DMS153 treated with DMSO at 0.1 percent for 48 hours (cell line): ENCODE measurements at regions not wholly inside any gene's neighbourhood (a gene's known extent, or its start where the extent isn't known, plus 50 kb on each side); places are given as distances from the start of the nearest gene placed in this dataset.

Experiments
- DNase-seq: peaks from one replicate; lab custom pipeline; 2025; ENCODE audit not compliant: unreplicated experiment; lab: John Stamatoyannopoulos, UW

DNA sequence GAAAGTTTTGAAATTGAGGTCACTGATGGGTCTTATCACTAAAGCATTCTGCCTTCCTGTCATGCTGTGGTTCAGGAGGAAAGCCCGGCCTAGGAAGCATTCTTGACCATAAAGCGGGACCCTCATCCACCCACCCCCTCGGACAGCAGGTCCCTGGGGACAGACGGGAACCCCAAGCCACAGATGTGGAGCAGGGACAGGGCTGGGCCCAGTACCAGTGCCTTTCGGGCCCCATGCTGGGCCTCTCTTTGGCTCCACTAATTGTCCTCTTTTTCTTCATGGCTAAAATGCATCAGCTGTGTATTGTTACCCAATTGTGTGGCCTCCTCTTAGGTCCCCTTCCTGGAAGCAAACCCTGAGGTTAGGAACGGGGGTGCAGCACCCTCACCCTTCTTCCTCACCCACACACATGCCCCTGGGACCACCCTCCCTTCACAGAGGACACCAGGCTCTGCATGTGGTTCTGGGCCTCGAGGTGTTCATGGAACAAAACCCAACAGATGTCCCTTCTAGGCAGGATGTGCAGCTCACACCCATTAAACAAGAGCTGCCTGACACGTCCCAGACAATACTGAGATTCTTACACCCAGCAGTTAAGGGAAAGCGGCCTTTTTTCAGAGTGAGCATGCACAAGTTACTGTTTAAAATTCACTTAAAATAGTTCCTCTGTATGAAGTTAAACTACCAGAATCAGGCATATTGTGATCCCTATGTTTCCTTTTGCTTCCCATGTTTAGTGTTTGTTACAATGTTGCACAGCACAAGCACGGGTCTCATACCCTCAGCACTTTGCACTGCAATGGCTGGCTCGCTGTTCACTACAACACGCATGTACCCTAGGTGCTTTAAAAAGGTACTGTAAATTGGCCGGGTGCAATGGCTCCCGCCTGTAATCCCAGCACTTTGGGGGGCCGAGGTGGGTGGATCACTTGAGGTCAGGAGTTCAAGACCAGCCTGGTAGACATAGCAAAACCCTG, 807.6 kb downstream of the BRD1 start:
- no peak for DNase-seq

DNA sequence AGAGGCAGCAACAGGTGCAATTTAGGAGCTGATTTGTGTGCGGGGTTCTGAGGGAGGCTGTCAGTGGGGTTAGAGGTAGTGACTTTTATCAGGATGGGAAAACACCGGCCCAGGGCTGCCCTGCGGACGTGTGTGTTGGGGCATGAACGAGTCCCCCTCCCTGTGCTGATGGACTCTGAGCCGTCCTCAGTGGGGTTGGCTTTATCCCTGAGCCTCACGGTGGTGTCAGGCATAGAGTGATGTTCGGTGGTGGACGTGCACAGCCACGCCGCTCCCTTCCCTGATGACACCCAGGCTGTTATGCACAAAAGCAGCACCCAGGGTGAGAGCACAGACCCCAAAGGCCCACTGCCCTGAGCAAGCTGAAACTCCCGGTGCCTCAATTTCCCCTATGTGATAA, 809.1 kb downstream of the BRD1 start:
- DNase-seq: no peak

DNA sequence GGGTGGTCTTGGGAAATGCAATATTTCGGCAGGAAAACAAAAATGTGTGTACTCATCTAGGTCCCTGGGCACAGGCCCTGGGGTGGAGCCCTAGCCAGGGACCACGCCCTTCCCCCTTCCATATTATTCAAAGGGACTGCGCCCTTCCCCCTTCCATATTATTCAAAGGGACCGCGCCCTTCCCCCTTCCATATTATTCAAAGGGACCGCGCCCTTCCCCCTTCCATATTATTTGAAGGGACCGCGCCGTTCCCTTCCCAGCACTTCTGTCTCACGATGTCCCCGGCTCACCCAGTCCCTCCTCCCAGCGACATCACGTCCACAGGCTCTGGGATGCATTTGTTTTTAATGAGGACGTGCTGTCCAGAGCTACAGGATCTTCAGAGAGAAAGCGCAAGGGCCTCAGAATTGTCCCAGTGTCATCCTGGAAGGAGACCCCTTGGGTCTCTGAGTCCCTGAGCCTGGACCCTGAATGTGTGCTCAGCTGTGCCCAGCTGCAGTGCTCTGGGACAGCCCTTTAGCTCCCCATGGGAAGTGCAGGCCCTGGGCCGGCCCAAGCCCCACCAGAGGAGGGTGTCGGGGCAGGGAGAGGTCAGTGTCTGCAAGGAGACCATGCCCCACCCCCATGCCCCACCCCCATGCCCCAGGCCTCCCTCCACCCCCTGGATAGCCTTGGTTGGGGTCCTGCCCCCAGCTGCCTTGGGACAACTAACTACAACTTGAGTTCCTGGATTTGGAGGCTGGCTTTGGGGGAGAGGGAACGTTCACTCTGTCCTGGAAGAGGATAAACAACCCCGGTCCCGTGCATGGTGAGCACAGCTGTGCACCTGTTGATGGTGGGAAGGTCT, 810.0 kb downstream of the BRD1 start:
- DNase-seq: no peak

DNA sequence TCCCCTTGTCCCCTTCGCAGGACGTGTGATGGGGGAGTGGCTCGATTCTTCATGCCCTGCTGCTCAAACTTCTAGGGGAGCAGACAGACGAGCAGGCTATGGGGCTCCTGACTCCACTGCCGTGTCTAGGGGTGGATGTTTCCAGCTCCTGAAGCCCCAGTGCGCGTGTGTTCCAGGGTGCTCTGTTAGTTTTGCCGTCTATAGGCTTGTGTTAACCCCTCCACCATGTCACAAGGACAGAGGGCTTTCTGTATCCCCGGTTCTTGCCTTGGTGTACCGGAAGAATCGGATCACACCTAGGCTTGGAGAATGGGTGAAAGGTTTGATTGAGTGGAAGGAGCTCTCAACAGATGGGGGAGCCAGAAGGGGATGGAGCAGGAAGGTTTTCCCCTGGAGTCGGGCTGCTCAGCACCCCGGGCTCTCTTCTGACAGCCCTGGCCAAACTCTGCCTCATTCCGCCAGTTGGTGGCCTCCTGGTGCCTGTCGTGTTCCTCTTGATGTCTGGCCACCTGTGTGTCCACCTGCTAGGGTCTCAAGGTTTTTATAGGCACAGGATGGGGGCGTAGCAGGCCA, 810.7 kb downstream of the BRD1 start:
- no peak for DNase-seq

DNA sequence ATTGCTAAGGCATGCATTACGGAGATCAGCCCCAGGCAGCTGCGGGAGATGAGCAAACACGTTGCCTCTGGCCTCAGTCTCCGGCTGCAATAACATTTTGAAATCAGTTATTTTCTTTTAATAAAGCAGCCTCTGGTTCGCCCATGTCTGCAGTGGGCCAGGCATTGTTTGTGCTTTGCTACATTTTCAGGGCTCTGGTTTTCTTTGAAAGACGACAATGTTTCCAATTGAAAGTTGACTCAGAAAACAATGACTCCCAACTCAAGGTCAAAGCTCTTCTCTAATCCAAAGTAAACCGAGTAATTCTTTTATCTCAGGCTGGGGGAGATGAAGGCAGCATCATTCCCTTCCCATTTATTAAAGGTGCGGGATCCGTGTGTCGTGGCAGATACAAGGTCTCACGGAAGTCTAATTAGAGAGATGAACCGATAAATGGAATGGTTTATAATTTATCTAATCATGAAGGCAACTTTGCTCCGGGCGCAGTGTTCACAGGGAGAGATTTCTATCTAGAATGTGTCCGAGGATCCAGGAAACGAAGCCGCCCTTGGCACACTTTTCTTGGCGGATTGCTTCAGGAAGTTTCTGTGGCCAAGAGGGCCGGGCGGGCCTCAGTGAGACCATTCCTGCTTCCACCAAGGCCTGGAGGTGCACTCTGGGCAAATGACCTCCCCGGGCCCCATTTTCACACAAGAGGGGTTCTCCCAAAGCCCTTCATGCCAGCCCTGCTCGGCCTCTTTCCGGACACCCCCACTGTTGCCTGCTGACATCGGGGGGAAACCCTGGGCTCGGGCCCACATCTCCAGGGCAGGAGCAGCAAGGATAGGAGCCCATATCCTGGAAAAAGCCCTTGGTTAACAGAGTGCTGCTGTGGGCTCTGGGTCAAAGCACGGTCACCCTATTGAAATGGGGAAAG, 811.4 kb downstream of the BRD1 start:
- DNase-seq: no peak

DNA sequence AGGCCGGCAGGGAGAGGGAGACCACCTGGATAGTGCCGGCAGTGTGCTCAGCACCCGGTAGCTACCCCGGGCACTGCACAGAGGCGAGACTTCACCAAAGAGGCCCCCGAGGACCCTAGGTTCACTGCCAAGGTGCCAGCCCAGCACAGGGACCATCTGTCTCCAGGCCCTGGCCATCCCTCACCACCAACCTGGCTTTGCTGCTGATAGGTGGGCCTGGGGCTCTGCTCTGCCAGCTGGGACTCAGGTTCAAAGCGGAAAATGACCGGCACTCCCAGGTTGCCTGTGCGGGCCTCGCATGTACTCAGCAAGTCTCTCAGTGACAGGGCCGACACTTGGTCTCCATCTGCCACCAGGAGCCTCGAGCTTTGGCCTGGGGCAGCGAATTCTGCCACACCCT, 812.2 kb downstream of the BRD1 start:
- DNase-seq: no peak

DNA sequence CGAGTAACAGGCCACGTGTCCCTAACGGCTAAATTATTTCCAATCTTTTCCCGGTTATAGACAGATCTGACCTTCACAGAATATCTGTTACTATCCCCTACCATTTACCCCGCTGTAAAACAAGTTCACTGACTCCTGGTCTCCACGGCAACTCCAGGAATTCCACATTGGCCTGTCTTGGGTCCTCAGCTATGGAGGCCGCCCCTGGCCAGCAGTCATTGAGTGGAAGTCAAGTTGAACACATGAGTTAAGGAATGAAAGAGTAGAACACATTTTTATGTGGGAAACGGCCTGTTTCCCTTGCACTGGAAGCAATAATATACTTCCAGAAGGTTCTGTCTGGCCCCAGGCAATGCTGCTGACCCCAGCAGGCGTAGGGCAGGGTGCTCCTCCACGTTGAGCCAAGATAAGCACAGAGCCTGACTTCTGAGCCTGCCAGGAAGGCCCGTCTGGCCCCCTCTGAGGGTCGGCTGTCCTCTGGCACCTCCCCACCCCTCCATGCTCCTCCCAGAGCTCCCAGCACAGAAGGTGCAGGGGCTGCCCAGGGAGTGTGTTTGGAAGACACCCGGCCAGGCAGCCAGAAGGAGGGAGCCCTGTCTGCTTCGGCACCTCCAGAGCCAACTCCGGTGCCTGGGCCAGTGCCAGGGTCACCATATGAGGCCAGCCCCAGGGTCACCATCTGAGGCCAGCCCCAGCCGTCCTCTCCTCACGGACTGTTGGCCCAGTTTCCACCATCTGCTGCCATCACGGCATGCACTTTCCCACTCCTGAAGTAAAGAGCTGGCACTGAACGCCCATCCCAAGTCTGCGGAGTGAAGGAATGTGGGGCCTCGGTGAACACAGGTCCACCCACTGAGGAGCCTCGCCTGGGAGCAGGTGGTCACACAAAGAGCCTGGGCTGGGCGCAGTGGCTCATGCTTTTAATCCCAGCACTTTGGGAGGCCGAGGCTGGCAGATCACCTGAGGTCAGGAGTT, 813.2 kb downstream of the BRD1 start:
- no peak for DNase-seq

DNA sequence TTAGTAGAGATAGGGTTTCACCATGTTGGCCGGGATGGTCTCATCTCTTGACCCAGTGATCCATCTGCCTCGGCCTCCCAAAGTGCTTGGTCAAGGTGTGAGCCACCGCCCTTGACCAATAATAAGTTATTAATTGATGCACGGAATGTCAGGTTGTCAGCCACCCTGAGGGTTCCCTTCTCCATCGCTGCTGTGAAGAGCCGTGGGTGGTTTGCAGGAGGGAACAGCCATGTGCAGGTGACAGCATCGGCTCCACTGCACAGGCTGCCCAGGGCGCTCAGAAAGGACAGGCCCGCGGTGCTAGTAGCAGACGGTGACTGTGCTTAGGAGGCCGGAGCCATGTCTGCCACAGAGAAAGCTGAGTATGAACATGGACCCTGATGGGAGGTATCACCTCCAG, 814.0 kb downstream of the BRD1 start:
- DNase-seq: no peak

DNA sequence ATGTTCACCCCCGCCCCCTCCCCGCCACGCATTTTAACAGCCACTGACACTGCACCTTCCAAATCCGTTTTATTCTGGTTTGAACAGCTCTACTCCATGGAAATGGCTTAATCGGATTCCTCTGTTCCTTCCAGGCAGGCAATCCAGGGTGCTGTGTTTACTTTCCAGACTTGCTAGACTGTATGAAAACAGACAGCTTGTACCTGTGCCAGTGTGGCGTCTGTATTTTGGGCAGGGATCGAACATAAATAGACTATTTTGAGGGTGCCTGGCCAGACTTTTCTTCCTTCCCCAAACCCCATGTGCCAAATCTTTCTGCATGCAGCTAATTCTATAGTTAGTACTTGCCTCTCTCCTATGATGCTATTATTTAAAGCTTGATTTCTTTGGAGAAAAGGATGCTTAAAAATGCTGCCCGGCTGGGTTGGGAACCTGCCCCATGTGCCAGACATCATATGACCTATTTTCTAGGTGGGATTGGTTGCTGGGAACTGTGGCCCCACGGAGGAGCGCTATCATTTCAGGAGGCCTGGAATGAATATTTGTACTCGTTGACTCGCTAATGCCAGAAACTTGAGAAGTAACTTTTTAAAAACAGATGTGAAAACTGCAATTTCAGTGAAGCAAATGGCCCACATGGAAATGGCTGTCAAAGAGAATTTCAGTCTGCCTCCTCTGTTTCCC, 814.8 kb downstream of the BRD1 start:
- no peak for DNase-seq

DNA sequence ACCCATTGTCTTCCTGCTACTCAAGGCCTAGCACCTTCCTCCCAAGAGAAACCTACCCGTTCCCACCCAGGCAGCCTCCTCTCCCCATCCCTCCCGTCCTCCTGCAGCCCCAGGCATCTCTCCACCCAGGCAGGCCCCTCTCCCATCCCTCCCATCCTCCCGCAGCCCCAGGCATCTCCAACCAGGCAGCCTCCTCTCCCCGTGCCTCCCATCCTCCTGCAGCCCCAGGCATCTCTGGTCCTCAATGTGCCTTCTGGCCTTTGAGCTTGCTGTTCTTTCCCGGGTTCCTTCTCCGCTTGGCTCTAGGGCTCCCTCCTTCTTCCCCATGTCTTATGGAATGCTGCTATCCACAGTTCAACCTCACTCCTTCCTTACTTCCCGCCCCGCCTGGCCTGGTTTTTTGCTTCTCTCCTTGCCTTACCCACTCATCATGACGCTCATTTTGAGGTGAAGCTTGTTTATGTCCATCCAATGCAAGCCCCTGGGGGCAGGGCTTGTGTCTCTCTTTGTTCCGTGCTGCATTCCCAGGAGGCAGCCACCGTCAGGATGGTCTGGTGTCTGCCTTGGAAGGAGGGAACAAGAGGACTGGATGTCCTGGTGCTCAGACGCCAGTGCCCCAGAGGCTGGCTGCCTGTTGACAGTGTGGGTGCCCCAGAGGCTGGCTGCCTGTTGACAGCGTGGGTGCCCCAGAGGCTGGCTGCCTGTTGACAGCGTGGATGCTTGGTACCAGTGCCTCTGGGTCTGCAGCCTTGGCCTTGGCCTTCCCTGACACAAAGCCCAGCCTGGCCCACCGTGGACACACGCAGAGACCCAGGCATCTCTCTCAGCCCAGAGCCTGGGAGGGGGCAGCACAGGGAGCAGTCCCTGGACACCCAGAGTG, 815.7 kb downstream of the BRD1 start:
- no peak for DNase-seq

DNA sequence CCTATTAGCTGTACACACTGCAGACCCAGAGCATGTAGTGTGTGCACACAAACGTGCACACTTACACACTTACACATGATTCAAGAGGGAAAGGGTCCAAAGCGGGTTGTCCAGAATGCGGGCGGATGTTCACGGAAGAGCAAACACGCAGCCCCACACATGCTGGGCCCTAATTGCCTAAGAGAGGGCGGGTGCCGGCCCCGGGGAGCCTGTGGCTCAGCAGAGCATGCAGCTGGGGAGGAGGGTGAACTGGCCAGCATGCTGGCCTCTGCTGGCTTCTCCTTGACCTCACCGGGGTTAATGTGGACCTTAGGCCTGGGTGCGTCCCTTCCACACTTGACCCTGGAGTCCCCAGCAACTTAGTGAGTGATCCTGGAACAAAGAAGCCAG, 816.3 kb downstream of the BRD1 start:
- no peak for DNase-seq

DNA sequence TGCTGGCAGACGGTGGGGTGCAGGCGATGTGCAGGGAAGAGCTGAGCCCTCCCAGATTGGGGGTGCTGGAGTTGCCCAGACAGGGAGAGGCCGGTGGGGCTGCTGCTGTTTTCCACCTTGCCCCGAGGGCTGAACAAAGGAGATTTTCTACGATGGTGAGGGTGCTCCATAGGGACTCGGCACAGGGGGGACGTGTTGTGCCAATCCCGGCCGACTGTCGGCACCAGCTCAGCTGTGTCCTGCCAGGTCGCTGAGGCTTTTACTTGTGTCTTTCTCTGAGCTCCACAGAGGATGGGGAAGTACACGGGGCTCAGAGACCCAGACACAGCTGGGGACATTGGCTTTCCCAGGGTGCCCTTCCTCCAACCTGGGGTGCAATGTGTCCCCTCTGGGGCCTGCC, 816.8 kb downstream of the BRD1 start:
- DNase-seq: no peak

DNA sequence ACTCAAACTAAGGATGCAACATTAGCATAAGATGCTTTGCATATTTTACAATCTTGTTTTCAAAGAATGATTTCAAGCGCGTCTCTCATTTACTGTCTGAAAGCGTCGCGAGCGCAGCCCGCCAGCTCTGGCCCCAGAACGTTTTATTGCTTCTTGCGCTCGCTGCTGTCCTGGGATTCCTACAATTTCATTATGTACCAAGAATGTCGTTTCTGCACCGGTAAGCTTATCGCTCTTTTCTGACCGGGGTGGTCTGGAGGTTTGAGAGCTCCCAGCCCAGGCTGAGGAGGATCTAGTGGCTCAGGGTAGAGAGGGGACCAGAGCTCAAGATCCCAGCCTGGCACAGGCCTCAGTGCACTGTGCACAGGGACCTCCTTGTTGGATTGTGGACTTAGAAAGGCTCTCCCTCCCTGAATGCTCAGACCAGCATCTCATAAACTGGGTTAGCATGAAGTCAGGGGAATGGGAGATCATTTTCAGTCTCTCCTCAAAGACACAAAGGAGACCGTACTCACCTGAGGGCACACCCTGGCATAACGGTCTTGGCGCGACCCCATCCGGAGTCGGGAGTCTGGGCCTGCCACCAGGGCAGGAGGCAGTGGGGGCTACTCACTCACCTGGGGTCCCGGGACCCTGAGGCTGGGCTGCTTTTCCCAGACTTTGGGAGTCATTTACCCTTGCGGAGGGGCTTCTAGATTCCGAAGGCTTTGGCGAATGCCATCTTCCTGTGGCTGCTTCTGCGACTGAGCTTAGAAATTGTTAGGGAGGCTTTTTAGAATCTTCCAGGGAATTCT, 817.4 kb downstream of the BRD1 start:
- no peak for DNase-seq

DNA sequence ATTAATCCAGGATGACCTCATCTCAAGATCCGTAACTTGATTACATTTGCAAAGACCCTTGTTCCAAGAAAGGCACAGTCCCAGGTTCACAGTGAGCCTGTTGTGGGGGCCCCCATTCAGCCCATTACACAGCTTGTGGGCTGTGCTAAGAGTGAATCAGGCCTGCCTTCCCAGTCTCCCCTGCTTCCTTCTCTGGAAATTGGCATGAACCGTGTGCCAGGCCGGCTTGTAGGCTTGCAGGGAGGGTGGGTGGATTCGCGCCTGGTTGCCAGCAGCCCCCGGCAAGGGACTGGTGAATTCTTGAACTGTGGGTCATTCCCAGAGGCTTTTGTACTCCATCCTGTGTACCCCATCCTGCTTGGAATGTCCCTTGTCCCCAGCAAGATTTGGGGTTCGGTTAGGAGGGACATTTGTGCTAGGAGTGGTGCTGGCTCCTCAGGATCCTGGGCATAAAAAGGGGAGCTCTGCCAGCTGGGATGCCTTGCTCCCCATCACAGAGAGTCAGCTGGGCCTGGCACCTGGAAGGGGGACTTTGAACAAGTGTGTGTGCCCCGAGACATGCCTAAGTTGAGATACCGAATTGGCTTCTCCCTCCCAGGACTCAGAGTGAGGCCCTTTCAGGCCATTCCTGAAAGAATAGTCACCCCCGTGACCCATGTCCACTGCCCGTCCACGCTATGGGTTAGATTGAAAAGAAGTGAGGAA, 818.2 kb downstream of the BRD1 start:
- no peak for DNase-seq

DNA sequence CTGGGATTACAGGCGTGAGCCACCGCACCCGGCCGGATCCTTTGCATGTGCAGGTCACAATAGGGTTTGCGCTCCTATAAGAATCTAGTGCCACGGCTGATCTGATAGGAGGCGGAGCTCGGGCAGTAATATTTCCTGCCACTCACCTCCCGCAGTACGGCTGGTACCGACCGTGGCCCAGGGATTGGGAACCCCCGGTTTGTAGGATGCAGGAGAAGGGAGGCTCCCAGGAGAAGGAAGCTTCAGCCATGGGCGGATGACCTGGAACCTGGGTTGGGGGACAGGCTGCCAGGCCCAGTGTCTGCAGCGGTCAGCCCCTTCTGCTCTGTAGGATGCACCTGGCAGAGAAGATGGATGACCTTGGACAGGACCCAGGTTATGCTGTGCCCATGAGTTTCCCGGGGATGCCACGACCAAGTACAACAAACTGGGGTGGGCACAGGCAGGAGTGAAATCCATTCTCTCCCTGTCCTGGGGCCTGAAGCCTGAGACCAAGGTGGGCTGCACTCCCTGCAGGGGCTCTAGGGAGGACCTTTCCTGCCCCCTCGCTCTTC, 818.9 kb downstream of the BRD1 start:
- no peak for DNase-seq

DNA sequence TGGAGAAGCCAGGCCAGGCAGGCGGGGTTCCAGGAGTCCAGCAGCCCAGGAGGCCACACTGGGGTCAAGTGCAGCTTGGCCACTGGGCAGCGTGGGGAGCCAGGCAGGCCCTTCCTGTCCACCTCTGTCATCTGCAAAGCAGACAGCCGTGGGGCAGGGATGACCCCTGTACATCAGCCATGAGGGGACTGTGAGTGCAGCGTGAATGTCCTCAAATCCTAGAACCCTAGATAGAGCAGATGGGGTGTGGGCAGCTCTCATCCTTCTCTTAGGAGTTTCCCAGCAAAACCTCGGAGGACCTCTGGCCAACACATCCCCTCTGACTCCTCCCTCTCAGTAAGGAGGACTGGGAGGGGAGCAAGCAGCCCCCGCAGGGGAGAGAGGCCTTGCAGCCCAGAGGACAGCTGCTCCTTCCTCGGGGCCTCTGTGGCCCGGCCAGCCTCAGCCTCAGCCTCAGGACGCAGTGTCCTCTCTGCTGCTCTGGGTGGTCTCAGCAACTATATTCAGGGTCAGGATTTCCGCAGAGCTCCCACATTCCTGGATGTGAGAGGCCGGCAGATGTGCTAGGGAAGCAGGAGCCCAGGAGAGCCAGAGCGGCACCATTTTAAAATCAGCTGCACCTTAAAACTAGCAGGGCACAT, 820.5 kb downstream of the BRD1 start:
- no peak for DNase-seq
